ENCODE measurements at regions not wholly inside any gene's neighbourhood (a gene's known extent, or its start where the extent isn't known, plus 50 kb on each side); places are given as distances from the start of the nearest gene placed in this dataset.

- TF ChIP-seq POU5F1 (IDR thresholded peaks at IDR 0.05; ENCODE audit: borderline replicate concordance, low read depth, low read length, partially characterized antibody) (no peak), XRCC4 (IDR thresholded peaks at IDR 0.05; ENCODE audit: extremely low read depth, insufficient read depth, insufficient read length) (no peak)
Measured at GRCh38 chrX:150035531-150035930, 97.2 kb upstream of the EOLA2 start (continued).

- no peak overlapping the region for H3K4me2 ChIP-seq (ENCODE audit: insufficient read depth, low read length)
- H3K4me1 ChIP-seq (replicated peaks in 1 of 2; ENCODE audit: control insufficient read depth in 2 of 2, insufficient read depth in 2 of 2, low read length in 2 of 2): no peaks in the 10 kb centered on the region
Measured at GRCh38 chrX:150036181-150036580, 97.9 kb upstream of the EOLA2 start.

More at GRCh38 chrX:150036181-150036580, 97.9 kb upstream of the EOLA2 start:
- FAIRE-seq (no peak), ATAC-seq (no peak), DNase-seq (ENCODE audit: extremely low read depth in 1 of 4, low spot score in 3 of 4) (no peak)
- Histone ChIP-seq H3K27ac (ENCODE audit: extremely low read depth, low read depth, low read length) (no peak overlapping the region), H3K9ac (ENCODE audit: insufficient read depth in 1 of 2, low read depth in 2 of 2, low read length in 2 of 2) (no peak overlapping the region), H3K36me3 (ENCODE audit: control insufficient read depth, insufficient read depth, low read length) (no peaks in the 10 kb centered on the region), H3K9me1 (ENCODE audit: control insufficient read depth, insufficient read depth, low read length) (no peaks in the 10 kb centered on the region), H3K79me2 (ENCODE audit: control insufficient read depth, insufficient read depth, low read length) (no peaks in the 10 kb centered on the region), H4K20me1 (replicated peaks; ENCODE audit: control insufficient read depth, insufficient read depth, low read length) (no peaks in the 10 kb centered on the region), H3K9me3 (replicated peaks; ENCODE audit: control insufficient read depth, insufficient read depth, low read depth, low read length) (no peaks in the 10 kb centered on the region), H2AFZ (ENCODE audit: low read depth, low read length) (no peak overlapping the region), H3K4me3 (no peak overlapping the region), H3K27me3 (ENCODE audit: control insufficient read depth in 2 of 2, insufficient read depth in 2 of 2, low read length in 2 of 2) (no peaks in the 10 kb centered on the region; a peak in 1 of 5 replicates)
- POLR2A ChIA-PET: no interaction called here
- WGBS (ENCODE audit: insufficient coverage, low coverage, missing lambda C conversion rate): 0% methylated on average over 2 of the region's 2 CpGs
- CTCF ChIA-PET (ENCODE audit: low intra/inter-chr PET ratio): no interaction called here
- TF ChIP-seq NFYB (IDR thresholded peaks at IDR 0.05; ENCODE audit: extremely low read depth, insufficient read length): no peak
- no peak for TF ChIP-seq ZNF24 (IDR thresholded peaks at IDR 0.05)
- no peak for TF ChIP-seq ZSCAN29 (IDR thresholded peaks at IDR 0.05)
- no peak for TF ChIP-seq ATF2 (CRISPR knock-in tag; IDR thresholded peaks at IDR 0.05)
- TF ChIP-seq GTF2E2 (tag; IDR thresholded peaks at IDR 0.05): no peak
- TF ChIP-seq STAT5B (CRISPR knock-in tag; IDR thresholded peaks at IDR 0.05): no peak
- TF ChIP-seq MGA (IDR thresholded peaks at IDR 0.05): no peak
- no peak for TF ChIP-seq ELF4 (CRISPR knock-in tag; IDR thresholded peaks at IDR 0.05)
- TF ChIP-seq ZNF143 (CRISPR knock-in tag; IDR thresholded peaks at IDR 0.05): no peak
- in situ Hi-C loops (cut with MboI) (no loop called here), intact Hi-C loops (cut with micrococcal nuclease) (loop anchor here (10.0 kb wide), 1 partner anchor 159 kb away; no protein-coding TSS in a partner anchor)
- BruUV-seq (replicated peaks): no TSS peak

Measured in K562 (cell line).